H9 (cell line): ENCODE measurements at regions not wholly inside any gene's neighbourhood (a gene's known extent, or its start where the extent isn't known, plus 50 kb on each side); places are given as distances from the start of the nearest gene placed in this dataset.
A peak's percentile ranks its signal among the peaks of the same experiment; 100 is the strongest.

ENCODE experiments used
- DNase-seq: peaks from one replicate; pipeline ENCODE4 v3.0.0-alpha.2; 2017
- H2AFZ ChIP-seq: one replicate; pipeline ENCODE4 v1.6.1; 2013; ENCODE audit warnings: mild to moderate bottlenecking, low read length, control low read depth, moderate library complexity
- H2AK5ac ChIP-seq: 2 replicates; pipeline ENCODE4 v1.6.1; 2013; ENCODE audit warnings: low read length, control low read depth, mixed read lengths; ENCODE audit not compliant: insufficient read length
- H2BK120ac ChIP-seq: one replicate; pipeline ENCODE4 v1.6.1; 2013; ENCODE audit warnings: low read depth, mild to moderate bottlenecking, low read length, control low read depth, inconsistent platforms; ENCODE audit not compliant: poor library complexity, severe bottlenecking
- H2BK12ac ChIP-seq: 2 replicates; pipeline ENCODE4 v1.6.1; 2013; ENCODE audit warnings: low read length, control low read depth, mixed read lengths, low read depth; ENCODE audit not compliant: insufficient read length
- H2BK15ac ChIP-seq: 2 replicates; pipeline ENCODE4 v1.6.1; 2013; ENCODE audit warnings: low read depth, low read length, control low read depth
- H2BK20ac ChIP-seq: one replicate; pipeline ENCODE4 v1.6.1; 2013; ENCODE audit warnings: low read depth, mild to moderate bottlenecking, low read length, control low read depth, inconsistent platforms; ENCODE audit not compliant: poor library complexity, severe bottlenecking
- H2BK5ac ChIP-seq: 2 replicates; pipeline ENCODE4 v1.6.1; 2013; ENCODE audit warnings: low read length, control low read depth, mixed read lengths; ENCODE audit not compliant: insufficient read length
- H3K14ac ChIP-seq: 2 replicates; pipeline ENCODE4 v1.6.1; 2013; ENCODE audit warnings: low read length, control low read depth; ENCODE audit not compliant: insufficient read depth
- H3K18ac ChIP-seq: 2 replicates; pipeline ENCODE4 v1.6.1; 2013; ENCODE audit warnings: low read depth, mild to moderate bottlenecking, mixed read lengths, low read length, control low read depth; ENCODE audit not compliant: insufficient read length
- H3K23ac ChIP-seq: 2 replicates; pipeline ENCODE4 v1.6.1; 2013; ENCODE audit warnings: low read length, control low read depth, mixed read lengths, low read depth; ENCODE audit not compliant: insufficient read length
- H3K23me2 ChIP-seq: 2 replicates; pipeline ENCODE4 v1.6.1; 2013; ENCODE audit warnings: low read depth, mild to moderate bottlenecking, mixed read lengths, low read length, control low read depth; ENCODE audit not compliant: insufficient read length, poor library complexity, severe bottlenecking
- H3K27ac ChIP-seq: 2 replicates; pipeline ENCODE4 v1.5.1; 2013; ENCODE audit warnings: low read length, control low read depth, mixed read lengths, low read depth; ENCODE audit not compliant: insufficient read length
- H3K27me3 ChIP-seq: 2 replicates; pipeline ENCODE4 v1.6.1; 2013; ENCODE audit warnings: low read length, control low read depth, inconsistent platforms; ENCODE audit not compliant: insufficient read depth
- H3K4ac ChIP-seq: 2 replicates; pipeline ENCODE4 v1.6.1; 2013; ENCODE audit warnings: low read depth, mild to moderate bottlenecking, control low read depth, inconsistent platforms, low read length, moderate library complexity
- H3K4me1 ChIP-seq: 2 replicates; pipeline ENCODE4 v1.6.1; 2013; ENCODE audit warnings: low read length, control low read depth, inconsistent platforms; ENCODE audit not compliant: insufficient read depth
- H3K4me2 ChIP-seq: 2 replicates; pipeline ENCODE4 v1.6.1; 2013; ENCODE audit warnings: low read length, control low read depth, mixed read lengths; ENCODE audit not compliant: insufficient read length, insufficient read depth
- H3K56ac ChIP-seq: 2 replicates; pipeline ENCODE4 v1.6.1; 2013; ENCODE audit warnings: low read depth, mild to moderate bottlenecking, mixed read lengths, low read length, control low read depth; ENCODE audit not compliant: insufficient read length
- H3K79me1 ChIP-seq: 2 replicates; pipeline ENCODE4 v1.6.1; 2013; ENCODE audit warnings: low read depth, mild to moderate bottlenecking, moderate library complexity, low read length, control low read depth, inconsistent platforms; ENCODE audit not compliant: insufficient read depth, poor library complexity, severe bottlenecking
- H3K79me2 ChIP-seq: 2 replicates; pipeline ENCODE4 v1.6.1; 2013; ENCODE audit warnings: low read length, control low read depth, inconsistent platforms; ENCODE audit not compliant: insufficient read depth
- H3K9ac ChIP-seq: 2 replicates; pipeline ENCODE4 v1.6.1; 2013; ENCODE audit warnings: low read length, control low read depth, mixed read lengths; ENCODE audit not compliant: insufficient read length; ENCODE audit errors: extremely low read depth
- H3K9me3 ChIP-seq: one replicate; pipeline ENCODE4 v1.6.1; 2013; ENCODE audit warnings: low read depth, low read length, inconsistent platforms; ENCODE audit not compliant: control insufficient read depth
- H3T11ph ChIP-seq: one replicate; pipeline ENCODE4 v1.6.1; 2013; ENCODE audit warnings: mild to moderate bottlenecking, low read length, control low read depth, inconsistent platforms
- H4K20me1 ChIP-seq: one replicate; pipeline ENCODE4 v1.6.1; 2013; ENCODE audit not compliant: control insufficient read depth, insufficient read length, insufficient read depth
- H4K5ac ChIP-seq: 2 replicates; pipeline ENCODE4 v1.6.1; 2013; ENCODE audit warnings: low read depth, mild to moderate bottlenecking, mixed read lengths, low read length, control low read depth; ENCODE audit not compliant: insufficient read length
- H4K8ac ChIP-seq: replicated peaks from 2 replicates; pipeline ENCODE4 v1.6.1; 2013; ENCODE audit warnings: low read length, control low read depth, mixed read lengths, low read depth; ENCODE audit not compliant: insufficient read length
- H4K91ac ChIP-seq: 2 replicates; pipeline ENCODE4 v1.6.1; 2013; ENCODE audit warnings: low read depth, mild to moderate bottlenecking, moderate library complexity, mixed read lengths, low read length, control low read depth; ENCODE audit not compliant: insufficient read length
- H3K27ac Mint-ChIP-seq, 3 experiments: 2 replicates in 2 of 3; 3 replicates in 1 of 3; pipeline ENCODE4 v1.8.0; 2020 to 2021; ENCODE audit warnings: mixed read lengths in 3 of 3, mild to moderate bottlenecking in 1 of 3, moderate library complexity in 1 of 3
- H3K27me3 Mint-ChIP-seq: 2 replicates; pipeline ENCODE4 v1.8.0; 2021; ENCODE audit warnings: low read depth, mild to moderate bottlenecking, moderate library complexity, mixed read lengths
- H3K36me3 Mint-ChIP-seq, 3 experiments: 2 replicates in 2 of 3; 3 replicates in 1 of 3; pipeline ENCODE4 v1.8.0; 2020 to 2021; ENCODE audit warnings: low read depth in 3 of 3, mixed read lengths in 3 of 3; ENCODE audit not compliant: insufficient read depth in 1 of 3
- H3K4me1 Mint-ChIP-seq, 2 experiments: 2 replicates each; pipeline ENCODE4 v1.8.0; 2020; ENCODE audit warnings: mixed read lengths in 2 of 2
- H3K4me3 Mint-ChIP-seq, 2 experiments: 2 replicates in 1 of 2; 3 replicates in 1 of 2; pipeline ENCODE4 v1.8.0; 2020 to 2021; ENCODE audit warnings: mild to moderate bottlenecking in 2 of 2, mixed read lengths in 2 of 2, moderate library complexity in 1 of 2
- H3K9me3 Mint-ChIP-seq, 2 experiments: 2 replicates in 1 of 2; 3 replicates in 1 of 2; pipeline ENCODE4 v1.8.0; 2020; ENCODE audit warnings: mild to moderate bottlenecking in 2 of 2, mixed read lengths in 2 of 2, moderate library complexity in 1 of 2
- CTCF ChIP-seq: fragments of 200-600 bp; sonication (generic); conservative IDR thresholded peaks from 3 replicates; pipeline ENCODE4 v1.8.0; 2021; ENCODE audit warnings: antibody characterized with exemption, mild to moderate bottlenecking
- whole genome bisulfite sequencing: extraction: QIAGEN DNeasy Blood & Tissue Kit; methylation state at CpG from one replicate; pipeline ENCODE4 v1.1.7; 2013; ENCODE audit warnings: missing lambda C conversion rate, low lambda C conversion rate, mixed read lengths; ENCODE audit not compliant: insufficient read length; ENCODE audit errors: extremely low coverage; 5-methylcytosine and 5-hydroxymethylcytosine counted together

- Mint-ChIP-seq H3K9me3 (peaks cover 0 to 6% of the 10 kb centered on the region in 2 experiments; a peak in 2 of 5 replicates), H3K4me1 (peaks cover 77 to 78% of the 10 kb centered on the region in 2 experiments), H3K27ac (peak overlapping the region; percentile 98 to 99 (median 99)), H3K27me3 (peaks cover 10% of the 10 kb centered on the region), H3K4me3 (peak overlapping the region; percentile 56 to 70), H3K36me3 (no peaks in the 10 kb centered on the region; a peak in 1 of 7 replicates)
- H2BK20ac ChIP-seq, result peak overlapping the region; percentile 46
- H3K14ac ChIP-seq, result peak overlapping the region; percentile 67
- peak overlapping the region; percentile 44 for H3K9ac ChIP-seq
- no CpG with 5 or more reads among the region's 20 CpGs for WGBS
- peak overlapping the region; percentile 68 for H3K18ac ChIP-seq
- no peak overlapping the region for H4K8ac ChIP-seq
- H3K27me3 ChIP-seq, result no peaks in the 10 kb centered on the region
- TF ChIP-seq CTCF, result no peak
- no peak overlapping the region for H2BK120ac ChIP-seq
- no peaks in the 10 kb centered on the region for H4K20me1 ChIP-seq
- no peak overlapping the region for H4K91ac ChIP-seq
- no peaks in the 10 kb centered on the region for H3K9me3 ChIP-seq
- no peak overlapping the region for H3T11ph ChIP-seq
- no peak overlapping the region for H2BK15ac ChIP-seq
- peak overlapping the region; percentile 24 for H2AK5ac ChIP-seq
- peak overlapping the region; percentile 13 for H2BK12ac ChIP-seq
- H3K79me2 ChIP-seq, result no peaks in the 10 kb centered on the region
- peak overlapping the region; percentile 90 for H3K27ac ChIP-seq
- H3K23ac ChIP-seq, result no peak overlapping the region
- no peak overlapping the region for H3K56ac ChIP-seq
- H4K5ac ChIP-seq, result peak overlapping the region; percentile 15
- H2BK5ac ChIP-seq, result no peak overlapping the region
- no peak overlapping the region for H3K4ac ChIP-seq
- H3K4me2 ChIP-seq, result peak overlapping the region; percentile 65
- H3K23me2 ChIP-seq, result peaks cover 12% of the 10 kb centered on the region
- no peak overlapping the region for H2AFZ ChIP-seq
- H3K79me1 ChIP-seq, result no peaks in the 10 kb centered on the region
- peak; percentile 98 for DNase-seq
- peaks cover 15% of the 10 kb centered on the region for H3K4me1 ChIP-seq
Measured at GRCh38 chr12:4025181-4026019, 152.2 kb upstream of the PARP11 start.
